OCI-LY3 (cell line): ENCODE measurements at regions not wholly inside any gene's neighbourhood (a gene's known extent, or its start where the extent isn't known, plus 50 kb on each side); places are given as distances from the start of the nearest gene placed in this dataset.

Experiments
- EZH2phosphoT487 ChIP-seq: fragments of 200-600 bp; shearing (Covaris generic); IDR thresholded peaks from 2 replicates; pipeline ENCODE4 v1.6.1; 2018; ENCODE audit warnings: antibody characterized with exemption, mixed run types, low read depth
- TF ChIP-seq, protein P1 (sequence below): fragments of 200-600, 300-600 bp; sonication (generic); IDR thresholded peaks from 2 replicates; pipeline ENCODE4 v1.5.1; 2014; ENCODE audit warnings: antibody characterized with exemption, low read length, low read depth

DNA sequence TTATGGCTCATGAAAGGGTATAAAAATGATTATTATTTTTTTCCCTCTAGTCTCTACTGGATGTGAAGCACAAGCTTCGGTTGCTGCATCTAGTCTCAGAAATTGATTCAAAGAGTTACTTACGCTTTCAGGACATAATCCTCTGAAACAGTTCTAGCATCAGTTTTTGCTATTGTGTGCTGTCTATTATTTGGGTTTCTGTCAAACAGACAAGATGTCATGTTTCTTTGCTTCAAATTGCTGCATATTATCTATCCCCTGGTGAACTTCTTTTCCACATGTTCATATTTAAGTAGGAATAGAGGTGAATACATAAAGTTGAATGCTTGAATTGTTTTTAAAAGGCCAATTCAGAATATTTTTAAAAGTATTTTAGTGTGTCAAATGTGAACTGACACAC, 161.6 kb upstream of the GBE1 start:
- TF ChIP-seq, protein P1, sequence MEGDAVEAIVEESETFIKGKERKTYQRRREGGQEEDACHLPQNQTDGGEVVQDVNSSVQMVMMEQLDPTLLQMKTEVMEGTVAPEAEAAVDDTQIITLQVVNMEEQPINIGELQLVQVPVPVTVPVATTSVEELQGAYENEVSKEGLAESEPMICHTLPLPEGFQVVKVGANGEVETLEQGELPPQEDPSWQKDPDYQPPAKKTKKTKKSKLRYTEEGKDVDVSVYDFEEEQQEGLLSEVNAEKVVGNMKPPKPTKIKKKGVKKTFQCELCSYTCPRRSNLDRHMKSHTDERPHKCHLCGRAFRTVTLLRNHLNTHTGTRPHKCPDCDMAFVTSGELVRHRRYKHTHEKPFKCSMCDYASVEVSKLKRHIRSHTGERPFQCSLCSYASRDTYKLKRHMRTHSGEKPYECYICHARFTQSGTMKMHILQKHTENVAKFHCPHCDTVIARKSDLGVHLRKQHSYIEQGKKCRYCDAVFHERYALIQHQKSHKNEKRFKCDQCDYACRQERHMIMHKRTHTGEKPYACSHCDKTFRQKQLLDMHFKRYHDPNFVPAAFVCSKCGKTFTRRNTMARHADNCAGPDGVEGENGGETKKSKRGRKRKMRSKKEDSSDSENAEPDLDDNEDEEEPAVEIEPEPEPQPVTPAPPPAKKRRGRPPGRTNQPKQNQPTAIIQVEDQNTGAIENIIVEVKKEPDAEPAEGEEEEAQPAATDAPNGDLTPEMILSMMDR = no peak
- no peak for TF ChIP-seq EZH2phosphoT487
